Lower leg skin (tissue), 3 donors: ENCODE measurements at regions not wholly inside any gene's neighbourhood (a gene's known extent, or its start where the extent isn't known, plus 50 kb on each side); places are given as distances from the start of the nearest gene placed in this dataset.

ENCODE experiments used
- POLR2A ChIP-seq, 2 donors: fragments of 450-650 bp; IDR thresholded peaks; one replicate each; pipeline ENCODE4 v1.6.1; 2016 to 2017; ENCODE audit warnings: antibody characterized with exemption in 2 of 2, mild to moderate bottlenecking in 1 of 2, moderate library complexity in 1 of 2
- TF ChIP-seq, protein P1 (sequence below), 3 donors: fragments of 450-650 bp; IDR thresholded peaks; one replicate each; pipeline ENCODE4 v1.5.1; 2016; ENCODE audit warnings: antibody characterized with exemption in 3 of 3, mild to moderate bottlenecking in 3 of 3, moderate library complexity in 2 of 3

DNA sequence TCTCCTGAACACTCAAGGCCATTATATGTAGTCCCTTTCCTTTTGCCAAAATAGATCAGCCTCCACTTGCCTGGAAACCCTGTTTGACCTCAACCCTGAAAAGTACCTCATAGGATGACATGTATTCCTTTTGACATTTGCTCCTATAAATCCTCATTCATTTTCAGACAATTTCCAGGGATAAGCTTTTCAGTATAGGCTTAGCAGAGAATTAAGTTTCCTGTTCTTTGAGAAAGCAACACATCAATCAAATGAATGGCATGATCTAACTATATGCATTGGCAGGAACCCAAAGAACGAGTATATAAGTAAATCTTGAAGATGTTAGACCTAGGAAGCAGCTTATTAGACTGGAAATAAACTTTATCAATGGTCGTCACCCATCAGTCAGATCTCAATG is 483.0 kb downstream of the CCDC85A start:
- TF ChIP-seq, protein P1, sequence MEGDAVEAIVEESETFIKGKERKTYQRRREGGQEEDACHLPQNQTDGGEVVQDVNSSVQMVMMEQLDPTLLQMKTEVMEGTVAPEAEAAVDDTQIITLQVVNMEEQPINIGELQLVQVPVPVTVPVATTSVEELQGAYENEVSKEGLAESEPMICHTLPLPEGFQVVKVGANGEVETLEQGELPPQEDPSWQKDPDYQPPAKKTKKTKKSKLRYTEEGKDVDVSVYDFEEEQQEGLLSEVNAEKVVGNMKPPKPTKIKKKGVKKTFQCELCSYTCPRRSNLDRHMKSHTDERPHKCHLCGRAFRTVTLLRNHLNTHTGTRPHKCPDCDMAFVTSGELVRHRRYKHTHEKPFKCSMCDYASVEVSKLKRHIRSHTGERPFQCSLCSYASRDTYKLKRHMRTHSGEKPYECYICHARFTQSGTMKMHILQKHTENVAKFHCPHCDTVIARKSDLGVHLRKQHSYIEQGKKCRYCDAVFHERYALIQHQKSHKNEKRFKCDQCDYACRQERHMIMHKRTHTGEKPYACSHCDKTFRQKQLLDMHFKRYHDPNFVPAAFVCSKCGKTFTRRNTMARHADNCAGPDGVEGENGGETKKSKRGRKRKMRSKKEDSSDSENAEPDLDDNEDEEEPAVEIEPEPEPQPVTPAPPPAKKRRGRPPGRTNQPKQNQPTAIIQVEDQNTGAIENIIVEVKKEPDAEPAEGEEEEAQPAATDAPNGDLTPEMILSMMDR (IDR thresholded peaks at IDR 0.05) = no peak
- TF ChIP-seq POLR2A (IDR thresholded peaks at IDR 0.05) = no peak
